ENCODE measurements at regions not wholly inside any gene's neighbourhood (a gene's known extent, or its start where the extent isn't known, plus 50 kb on each side); places are given as distances from the start of the nearest gene placed in this dataset.

DNA sequence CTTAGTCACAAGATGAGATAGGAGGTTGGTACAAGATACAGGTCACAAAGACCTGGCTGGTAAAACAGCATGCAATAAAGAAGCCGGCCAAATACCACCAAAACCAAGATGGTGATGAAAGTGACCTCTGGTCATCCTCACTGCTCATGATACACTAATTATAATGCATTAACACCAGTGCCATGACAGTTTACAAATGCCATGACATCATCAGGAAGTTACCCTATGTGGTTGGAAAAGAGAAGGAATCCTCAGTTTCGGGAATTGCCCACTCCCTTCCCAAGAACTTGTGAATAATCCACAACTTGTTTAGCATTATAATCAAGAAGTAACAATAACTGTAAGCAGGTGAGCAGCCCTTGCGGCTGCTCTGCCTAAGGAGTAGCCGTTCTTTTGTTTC, 408.5 kb upstream of the RAG2 start:
- TF ChIP-seq, protein P1, sequence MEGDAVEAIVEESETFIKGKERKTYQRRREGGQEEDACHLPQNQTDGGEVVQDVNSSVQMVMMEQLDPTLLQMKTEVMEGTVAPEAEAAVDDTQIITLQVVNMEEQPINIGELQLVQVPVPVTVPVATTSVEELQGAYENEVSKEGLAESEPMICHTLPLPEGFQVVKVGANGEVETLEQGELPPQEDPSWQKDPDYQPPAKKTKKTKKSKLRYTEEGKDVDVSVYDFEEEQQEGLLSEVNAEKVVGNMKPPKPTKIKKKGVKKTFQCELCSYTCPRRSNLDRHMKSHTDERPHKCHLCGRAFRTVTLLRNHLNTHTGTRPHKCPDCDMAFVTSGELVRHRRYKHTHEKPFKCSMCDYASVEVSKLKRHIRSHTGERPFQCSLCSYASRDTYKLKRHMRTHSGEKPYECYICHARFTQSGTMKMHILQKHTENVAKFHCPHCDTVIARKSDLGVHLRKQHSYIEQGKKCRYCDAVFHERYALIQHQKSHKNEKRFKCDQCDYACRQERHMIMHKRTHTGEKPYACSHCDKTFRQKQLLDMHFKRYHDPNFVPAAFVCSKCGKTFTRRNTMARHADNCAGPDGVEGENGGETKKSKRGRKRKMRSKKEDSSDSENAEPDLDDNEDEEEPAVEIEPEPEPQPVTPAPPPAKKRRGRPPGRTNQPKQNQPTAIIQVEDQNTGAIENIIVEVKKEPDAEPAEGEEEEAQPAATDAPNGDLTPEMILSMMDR (IDR thresholded peaks at IDR 0.05; ENCODE audit: low read depth, low read length) = no peak
- no peaks in the 10 kb centered on the region for H3K9me3 ChIP-seq (ENCODE audit: low read depth)

DNA sequence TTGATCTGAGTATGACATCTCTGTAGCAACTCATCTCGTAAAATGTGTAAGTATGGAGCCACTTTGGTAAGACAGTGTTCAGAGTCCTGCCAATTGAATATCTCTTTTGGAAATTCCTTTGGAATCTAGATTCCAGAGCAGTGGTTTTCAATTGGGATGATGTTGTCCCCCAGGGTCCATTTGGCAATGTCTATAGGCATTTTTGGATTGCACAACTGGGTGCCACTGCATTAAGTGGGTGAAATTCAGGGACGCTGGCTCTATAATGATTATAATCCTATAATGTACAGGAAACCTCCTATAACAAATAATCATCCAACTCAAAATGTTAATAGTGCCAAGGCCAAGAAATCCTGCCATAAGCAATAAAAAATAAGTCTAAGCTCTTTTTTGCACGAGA, 404.8 kb upstream of the RAG2 start:
- Histone ChIP-seq H3K27me3 (no peaks in the 10 kb centered on the region), H3K4me1 (ENCODE audit: low read depth) (no peaks in the 10 kb centered on the region)
- DNase-seq (ENCODE audit: low read depth in 1 of 2, low spot score in 1 of 2) = no peak

More for the DNA sequence above, 408.5 kb upstream of the RAG2 start:
- H3K27ac ChIP-seq = no peak overlapping the region
- DNase-seq (ENCODE audit: low read depth in 1 of 2, low spot score in 1 of 2) = no peak
- H3K36me3 ChIP-seq = no peaks in the 10 kb centered on the region
- no peaks in the 10 kb centered on the region for H3K4me1 ChIP-seq (ENCODE audit: low read depth)
- H3K27me3 ChIP-seq = no peaks in the 10 kb centered on the region
- no peak overlapping the region for H3K4me3 ChIP-seq

DNA sequence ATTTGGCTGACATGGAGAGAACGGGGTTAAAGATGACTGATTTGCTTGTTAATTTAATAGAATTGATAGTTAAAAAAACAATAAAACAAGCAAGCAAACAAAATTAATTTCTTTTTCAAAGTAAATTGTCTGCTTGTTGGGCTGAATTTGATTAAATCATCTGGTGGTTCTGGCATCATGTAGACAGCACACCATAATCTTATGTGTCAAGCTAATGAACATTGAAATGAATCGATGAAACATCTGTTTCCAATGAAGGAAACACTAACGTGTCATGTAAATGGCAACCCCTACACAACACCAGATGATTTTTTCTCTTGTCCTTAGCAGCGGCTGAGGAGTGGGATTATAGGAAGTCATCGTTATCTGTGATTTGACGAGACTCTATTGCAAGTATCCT, 399.6 kb upstream of the RAG2 start:
- Histone ChIP-seq H3K4me1 (ENCODE audit: low read depth) (no peaks in the 10 kb centered on the region), H3K36me3 (no peaks in the 10 kb centered on the region), H3K27ac (no peak overlapping the region), H3K9me3 (ENCODE audit: low read depth) (no peaks in the 10 kb centered on the region), H3K4me3 (no peak overlapping the region), H3K27me3 (no peaks in the 10 kb centered on the region)
- TF ChIP-seq, protein P1 (IDR thresholded peaks at IDR 0.05; ENCODE audit: low read depth, low read length) = no peak
- no peak for DNase-seq (ENCODE audit: low read depth in 1 of 2, low spot score in 1 of 2)

More for the DNA sequence above, 404.8 kb upstream of the RAG2 start:
- TF ChIP-seq, protein P1 (IDR thresholded peaks at IDR 0.05; ENCODE audit: low read depth, low read length) = no peak
- no peak overlapping the region for H3K27ac ChIP-seq
- H3K4me3 ChIP-seq = no peak overlapping the region
- no peaks in the 10 kb centered on the region for H3K36me3 ChIP-seq
- H3K9me3 ChIP-seq (ENCODE audit: low read depth) = no peaks in the 10 kb centered on the region

DNA sequence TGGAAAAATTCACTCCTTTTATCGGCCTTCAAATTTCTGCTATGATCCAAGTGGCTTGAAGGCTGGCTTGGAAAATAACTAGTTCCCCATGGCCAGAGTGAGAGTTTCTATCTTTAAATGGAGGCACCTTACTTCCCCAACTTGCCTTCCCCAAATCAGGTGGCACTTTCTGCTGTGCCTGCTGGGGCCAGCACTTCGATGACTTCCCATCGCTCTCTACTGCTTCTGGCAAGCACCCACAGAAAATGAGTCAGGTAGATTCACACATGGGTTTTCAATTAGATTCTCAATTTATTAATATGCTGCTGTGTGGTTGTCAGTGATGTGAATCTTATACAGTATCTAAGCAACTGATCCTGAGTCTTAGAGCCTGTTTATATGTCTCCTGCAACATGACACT, 398.8 kb upstream of the RAG2 start:
- TF ChIP-seq, protein P1 (IDR thresholded peaks at IDR 0.05; ENCODE audit: low read depth, low read length) = no peak
- no peak overlapping the region for H3K27ac ChIP-seq
- H3K27me3 ChIP-seq = no peaks in the 10 kb centered on the region
- no peaks in the 10 kb centered on the region for H3K4me1 ChIP-seq (ENCODE audit: low read depth)
- no peaks in the 10 kb centered on the region for H3K36me3 ChIP-seq
- H3K4me3 ChIP-seq = no peak overlapping the region
- DNase-seq (ENCODE audit: low read depth in 1 of 2, low spot score in 1 of 2) = no peak
- no peaks in the 10 kb centered on the region for H3K9me3 ChIP-seq (ENCODE audit: low read depth)

DNA sequence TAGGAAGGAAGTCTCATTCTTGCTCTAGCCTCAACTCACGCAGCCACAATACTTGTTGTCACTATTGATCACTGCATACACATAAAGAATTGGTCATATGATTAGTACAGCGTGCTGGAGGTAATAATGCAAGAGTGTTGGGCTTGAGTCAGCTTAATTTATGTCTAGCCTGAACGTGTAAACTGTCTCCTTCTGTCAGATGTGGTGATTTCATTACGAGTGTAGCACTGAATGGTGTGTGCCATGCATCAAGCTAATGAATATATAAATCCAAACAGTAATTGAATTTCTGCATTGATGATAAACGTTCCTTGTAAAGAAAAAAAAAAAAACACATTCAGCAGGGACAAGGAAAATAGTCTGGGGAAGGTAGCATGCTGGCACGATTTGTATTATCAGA, 396.2 kb upstream of the RAG2 start:
- Histone ChIP-seq H3K4me1 (ENCODE audit: low read depth) (no peaks in the 10 kb centered on the region), H3K36me3 (no peaks in the 10 kb centered on the region), H3K27me3 (no peaks in the 10 kb centered on the region), H3K27ac (no peak overlapping the region), H3K9me3 (ENCODE audit: low read depth) (no peaks in the 10 kb centered on the region), H3K4me3 (no peak overlapping the region)
- DNase-seq (ENCODE audit: low read depth in 1 of 2, low spot score in 1 of 2) = no peak
- TF ChIP-seq, protein P1 (IDR thresholded peaks at IDR 0.05; ENCODE audit: low read depth, low read length) = no peak

DNA sequence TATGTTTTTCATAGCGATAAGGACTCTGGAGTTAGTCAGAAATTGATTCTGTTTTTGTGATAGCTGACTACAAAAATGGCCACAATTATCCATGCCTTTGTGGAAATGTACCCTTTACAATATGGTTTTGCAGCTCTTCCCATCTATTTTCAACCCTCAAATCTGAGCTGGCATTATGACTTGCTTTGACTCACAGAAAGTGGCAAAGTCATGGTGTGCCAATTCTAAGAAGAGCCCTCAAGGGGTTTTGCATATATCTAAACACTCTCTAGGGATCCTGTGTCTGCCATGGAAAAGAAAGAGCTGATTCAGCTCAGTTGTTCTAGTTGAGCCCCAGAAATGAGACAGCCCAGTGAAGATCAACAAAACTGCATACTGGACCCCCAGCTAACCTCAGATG, 390.5 kb upstream of the RAG2 start:
- no peak for DNase-seq (ENCODE audit: low read depth in 1 of 2, low spot score in 1 of 2)
- Histone ChIP-seq H3K9me3 (ENCODE audit: low read depth) (peaks cover 2% of the 10 kb centered on the region), H3K36me3 (no peaks in the 10 kb centered on the region), H3K4me1 (ENCODE audit: low read depth) (no peaks in the 10 kb centered on the region), H3K4me3 (no peak overlapping the region), H3K27me3 (no peaks in the 10 kb centered on the region), H3K27ac (no peak overlapping the region)
- TF ChIP-seq, protein P1 (IDR thresholded peaks at IDR 0.05; ENCODE audit: low read depth, low read length) = no peak
